OCI-LY1 (cell line): ENCODE measurements at regions not wholly inside any gene's neighbourhood (a gene's known extent, or its start where the extent isn't known, plus 50 kb on each side); places are given as distances from the start of the nearest gene placed in this dataset.

Experiments
- CTCF ChIP-seq: fragments of 200-600 bp; sonication (generic), shearing (Covaris generic); IDR thresholded peaks from 2 replicates; pipeline ENCODE4 v1.5.1; 2017; ENCODE audit warnings: mild to moderate bottlenecking, antibody characterized with exemption, low read length, moderate library complexity, mixed read lengths
- EZH2 ChIP-seq: fragments of 200-600 bp; sonication (generic), shearing (Covaris generic); IDR thresholded peaks from 2 replicates; pipeline ENCODE4 v1.8.0; 2017; ENCODE audit warnings: borderline replicate concordance, mixed run types, mild to moderate bottlenecking, antibody characterized with exemption, low read length, moderate library complexity, mixed read lengths

GRCh38 chrY:13167698-13168097, 263.0 kb downstream of the DDX3Y start:
- TF ChIP-seq CTCF (no peak), EZH2 (no peak)
